GM12801 (cell line): ENCODE measurements at regions not wholly inside any gene's neighbourhood (a gene's known extent, or its start where the extent isn't known, plus 50 kb on each side); places are given as distances from the start of the nearest gene placed in this dataset.

ENCODE experiments used
- CTCF ChIP-seq: IDR thresholded peaks from one replicate; pipeline ENCODE4 v1.5.1; 2011; ENCODE audit warnings: control low read depth; ENCODE audit not compliant: insufficient read length; ENCODE audit errors: extremely low read depth

GRCh38 chr20:58010186-58010585, 218.3 kb downstream of the ANKRD60 start:
- no peak for TF ChIP-seq CTCF

- no peak for TF ChIP-seq CTCF
These were observed 219.6 kb downstream of the ANKRD60 start for GRCh38 chr20:58008866-58009265.

GRCh38 chr20:58008413-58008812, 220.0 kb downstream of the ANKRD60 start:
- no peak for TF ChIP-seq CTCF

- no peak for TF ChIP-seq CTCF
These were observed 220.5 kb downstream of the ANKRD60 start for GRCh38 chr20:58007947-58008346.

GRCh38 chr20:58006346-58007316, 221.8 kb downstream of the ANKRD60 start:
- no peak for TF ChIP-seq CTCF

- no peak for TF ChIP-seq CTCF
These were observed 222.7 kb downstream of the ANKRD60 start for GRCh38 chr20:58005581-58006345.

GRCh38 chr20:58004900-58005299, 223.6 kb downstream of the ANKRD60 start:
- no peak for TF ChIP-seq CTCF
